Uterus (tissue), 2 donors: ENCODE measurements at regions not wholly inside any gene's neighbourhood (a gene's known extent, or its start where the extent isn't known, plus 50 kb on each side); places are given as distances from the start of the nearest gene placed in this dataset.

Source experiments
- CTCF ChIP-seq, 4 experiments: fragments of 200-600 bp in 2 of 4; fragments of 450-650 bp in 2 of 4; sonication (generic) in 2 of 4; IDR thresholded peaks; one replicate each; pipeline ENCODE4 v1.5.1; 2016 to 2019; ENCODE audit warnings: antibody characterized with exemption in 4 of 4, mild to moderate bottlenecking in 2 of 4, moderate library complexity in 1 of 4
- POLR2A ChIP-seq, 2 donors: fragments of 450-650 bp; IDR thresholded peaks; one replicate each; pipeline ENCODE4 v1.6.1; 2016; ENCODE audit warnings: antibody characterized with exemption in 2 of 2, mild to moderate bottlenecking in 1 of 2, moderate library complexity in 1 of 2

GRCh38 chr5:57537811-57538210 lies 55.2 kb upstream of the ACTBL2 start:
- TF ChIP-seq CTCF (IDR thresholded peaks at IDR 0.05) (no peak), POLR2A (IDR thresholded peaks at IDR 0.05) (no peak)
